Thyroid gland (tissue), 4 donors: ENCODE measurements at regions not wholly inside any gene's neighbourhood (a gene's known extent, or its start where the extent isn't known, plus 50 kb on each side); places are given as distances from the start of the nearest gene placed in this dataset.

Experiments used
- DNase-seq, 2 donors: peaks; one replicate each; pipeline ENCODE4 v3.0.0-alpha.2; 2019
- H3K27ac ChIP-seq, 3 donors: fragments of 200-600 bp; sonication (generic); 1 replicate in 2 of 3; 2 replicates in 1 of 3; pipeline ENCODE4 v1.5.1; 2016 to 2019; ENCODE audit warnings: mild to moderate bottlenecking in 1 of 3, moderate library complexity in 1 of 3
- H3K27me3 ChIP-seq: fragments of 200-600 bp; sonication (generic); one replicate; pipeline ENCODE4 v1.5.1; 2019
- H3K36me3 ChIP-seq, 2 donors: fragments of 200-600 bp; sonication (generic); one replicate each; pipeline ENCODE4 v1.5.1; 2016 to 2019
- H3K4me1 ChIP-seq, 2 donors: fragments of 200-600 bp; sonication (generic); one replicate each; pipeline ENCODE4 v1.5.1; 2017 to 2019
- H3K4me3 ChIP-seq, 3 donors: fragments of 200-600 bp; sonication (generic); replicated peaks in 1 of 3; 1 replicate in 2 of 3; 2 replicates in 1 of 3; pipeline ENCODE4 v1.5.1; 2016; ENCODE audit warnings: mild to moderate bottlenecking in 1 of 3
- H3K9me3 ChIP-seq: fragments of 200-600 bp; sonication (generic); one replicate; pipeline ENCODE4 v1.5.1; 2017
- CTCF ChIP-seq, 6 experiments: fragments of 200-600 bp in 3 of 6; fragments of 450-650 bp in 3 of 6; sonication (generic) in 3 of 6; IDR thresholded peaks; one replicate each; pipeline ENCODE4 v1.5.1; 2016 to 2019; ENCODE audit warnings: antibody characterized with exemption in 6 of 6, mild to moderate bottlenecking in 2 of 6, inconsistent platforms in 1 of 6, moderate library complexity in 1 of 6
- POLR2A ChIP-seq, 2 donors: fragments of 450-650 bp; IDR thresholded peaks; one replicate each; pipeline ENCODE4 v1.6.1; 2017; ENCODE audit warnings: antibody characterized with exemption in 2 of 2, mild to moderate bottlenecking in 2 of 2, moderate library complexity in 1 of 2
- WGBS, 2 donors: methylation state at CpG; one replicate each; pipeline ENCODE4 v1.1.5; 2017; 5-methylcytosine and 5-hydroxymethylcytosine counted together
- intact Hi-C: fragments of 100-400 bp; cut with DNase I; formaldehyde crosslinking; loops from one replicate; pipeline ENCODE4 v1.15.1; 2023

- intact Hi-C loops = no loop called here
- 80 to 90% methylated on average over 4 to 7 of the region's 7 CpGs for WGBS, 2 donors
Observed at GRCh38 chr6:85314586-85314985, 135.3 kb upstream of the NT5E start.

GRCh38 chr6:85300581-85300980 lies 149.3 kb upstream of the NT5E start:
- intact Hi-C loops = no loop called here

More at GRCh38 chr6:85314586-85314985, 135.3 kb upstream of the NT5E start:
- TF ChIP-seq POLR2A (IDR thresholded peaks at IDR 0.05) (no peak), CTCF (IDR thresholded peaks at IDR 0.05) (no peak)
- Histone ChIP-seq H3K27ac (no peak overlapping the region), H3K4me1 (no peaks in the 10 kb centered on the region), H3K27me3 (no peaks in the 10 kb centered on the region), H3K36me3 (no peaks in the 10 kb centered on the region), H3K9me3 (no peaks in the 10 kb centered on the region), H3K4me3 (no peak overlapping the region)
- DNase-seq = no peak

GRCh38 chr6:85298553-85298952 lies 151.3 kb upstream of the NT5E start:
- Histone ChIP-seq H3K4me1 (no peaks in the 10 kb centered on the region), H3K27ac (no peak overlapping the region), H3K4me3 (no peak overlapping the region), H3K9me3 (no peaks in the 10 kb centered on the region), H3K36me3 (no peaks in the 10 kb centered on the region), H3K27me3 (no peaks in the 10 kb centered on the region)
- 55 to 70% methylated on average over 3 of the region's 3 CpGs for WGBS, 2 donors
- TF ChIP-seq CTCF (IDR thresholded peaks at IDR 0.05) (no peak), POLR2A (IDR thresholded peaks at IDR 0.05) (no peak)
- intact Hi-C loops = no loop called here
- no peak for DNase-seq

More at GRCh38 chr6:85300581-85300980, 149.3 kb upstream of the NT5E start:
- Histone ChIP-seq H3K9me3 (no peaks in the 10 kb centered on the region), H3K36me3 (no peaks in the 10 kb centered on the region), H3K4me1 (no peaks in the 10 kb centered on the region), H3K27ac (no peak overlapping the region), H3K27me3 (no peaks in the 10 kb centered on the region), H3K4me3 (no peak overlapping the region)
- TF ChIP-seq CTCF (IDR thresholded peaks at IDR 0.05) (no peak), POLR2A (IDR thresholded peaks at IDR 0.05) (no peak)
- no peak for DNase-seq
- WGBS, 2 donors = 85 to 86% methylated on average over 3 of the region's 3 CpGs

- 90 to 91% methylated on average over 3 of the region's 3 CpGs for whole genome bisulfite sequencing, 2 donors
- H3K27ac ChIP-seq = no peak overlapping the region
- intact Hi-C loops = no loop called here
Observed at GRCh38 chr6:85291326-85291725, 158.6 kb upstream of the NT5E start.

GRCh38 chr6:85287654-85288053 lies 162.2 kb upstream of the NT5E start:
- intact Hi-C loops = no loop called here
- H3K4me1 ChIP-seq = no peaks in the 10 kb centered on the region
- no peak overlapping the region for H3K4me3 ChIP-seq
- no peaks in the 10 kb centered on the region for H3K9me3 ChIP-seq
- H3K27ac ChIP-seq = no peak overlapping the region
- 92 to 95% methylated on average over 8 to 9 of the region's 9 CpGs for WGBS, 2 donors
- H3K27me3 ChIP-seq = no peaks in the 10 kb centered on the region
- H3K36me3 ChIP-seq = no peaks in the 10 kb centered on the region
- no peak for DNase-seq
- TF ChIP-seq POLR2A (IDR thresholded peaks at IDR 0.05) (no peak), CTCF (IDR thresholded peaks at IDR 0.05) (no peak)

More at GRCh38 chr6:85291326-85291725, 158.6 kb upstream of the NT5E start:
- H3K4me3 ChIP-seq = no peak overlapping the region
- H3K9me3 ChIP-seq = no peaks in the 10 kb centered on the region
- H3K36me3 ChIP-seq = no peaks in the 10 kb centered on the region
- TF ChIP-seq POLR2A (IDR thresholded peaks at IDR 0.05) = no peak
- no peak for TF ChIP-seq CTCF (IDR thresholded peaks at IDR 0.05)
- no peak for DNase-seq
- H3K27me3 ChIP-seq = no peaks in the 10 kb centered on the region
- no peaks in the 10 kb centered on the region for H3K4me1 ChIP-seq
